Cardiac septum (tissue), 1 donor: ENCODE measurements at regions not wholly inside any gene's neighbourhood (a gene's known extent, or its start where the extent isn't known, plus 50 kb on each side); places are given as distances from the start of the nearest gene placed in this dataset.
"Not testable (repeated sequence)": the region's sequence is repeated elsewhere in the genome, so short reads cannot be mapped to it uniquely, and the experiment has no call there.

Experiments
- DNase-seq: peaks from one replicate; pipeline ENCODE4 v3.0.0-alpha.2; 2020; ENCODE audit warnings: low spot score
- intact Hi-C: fragments of 100-400 bp; cut with DNase I; formaldehyde crosslinking; loops from one replicate; pipeline ENCODE4 v1.14.0; 2022
- donor health status: DM: no; HTN: no; CAD: no.

DNA sequence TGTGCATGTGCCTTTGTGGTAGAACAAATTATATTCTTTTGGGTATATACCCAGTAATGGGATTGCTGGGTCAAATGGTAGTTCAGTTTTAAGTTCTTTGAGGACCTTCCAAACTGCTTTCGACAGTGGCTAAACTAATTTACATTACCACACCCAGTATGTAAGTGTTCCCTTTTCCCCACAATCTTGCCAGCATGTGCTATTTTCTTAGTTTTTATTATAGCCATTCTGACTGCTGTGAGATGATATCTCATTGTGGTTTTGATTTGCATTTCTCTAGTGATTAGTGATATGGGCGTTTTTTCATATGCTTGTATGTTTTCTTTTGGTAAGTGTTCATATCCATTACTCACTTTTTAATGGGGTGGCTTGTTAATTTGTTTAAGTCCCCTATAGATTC lies 251.6 kb upstream of the DEFB112 start:
- intact Hi-C loops, result no loop called here

DNA sequence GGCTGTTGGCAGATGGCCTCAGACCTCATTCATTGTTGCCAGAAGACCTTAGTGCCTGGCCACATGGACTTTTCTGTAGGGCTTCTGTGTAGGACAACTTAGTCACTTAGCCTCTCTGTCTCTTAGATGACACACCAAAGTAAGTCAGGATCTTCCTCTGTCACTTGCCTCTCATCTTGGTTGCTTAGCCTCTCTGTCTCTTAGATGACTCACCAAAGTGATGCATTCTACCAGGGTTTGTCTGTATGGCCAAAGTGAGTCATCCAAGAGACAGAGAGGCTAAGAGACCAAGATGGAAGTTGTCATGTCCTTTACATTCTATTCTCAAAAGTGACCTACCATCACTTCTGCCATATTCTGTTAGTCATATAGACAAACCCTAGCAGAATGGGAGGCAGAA lies 255.9 kb upstream of the DEFB112 start:
- DNase-seq, result no peak
- intact Hi-C loops, result no loop called here

More for the DNA sequence above, 251.6 kb upstream of the DEFB112 start:
- no peak for DNase-seq

DNA sequence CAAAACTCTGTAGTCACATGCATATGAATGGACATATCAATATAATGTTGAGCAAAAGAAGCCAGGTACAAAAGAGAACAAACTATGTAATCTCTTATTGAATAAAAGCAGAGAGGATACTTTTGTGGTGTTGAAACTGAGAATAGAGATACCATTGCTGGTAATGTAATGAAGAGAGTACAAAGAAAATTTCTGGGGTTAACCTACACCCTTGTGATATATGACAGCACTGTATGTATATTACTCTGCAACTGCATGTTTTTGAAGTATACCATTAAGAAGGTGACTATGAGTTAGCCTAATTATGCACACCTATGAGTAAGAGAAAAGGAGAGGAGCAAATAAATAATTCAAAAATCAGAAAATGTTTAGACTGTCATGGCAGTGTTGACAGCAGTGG lies 268.8 kb upstream of the DEFB112 start:
- intact Hi-C loops, result no loop called here
- DNase-seq, result no peak

DNA sequence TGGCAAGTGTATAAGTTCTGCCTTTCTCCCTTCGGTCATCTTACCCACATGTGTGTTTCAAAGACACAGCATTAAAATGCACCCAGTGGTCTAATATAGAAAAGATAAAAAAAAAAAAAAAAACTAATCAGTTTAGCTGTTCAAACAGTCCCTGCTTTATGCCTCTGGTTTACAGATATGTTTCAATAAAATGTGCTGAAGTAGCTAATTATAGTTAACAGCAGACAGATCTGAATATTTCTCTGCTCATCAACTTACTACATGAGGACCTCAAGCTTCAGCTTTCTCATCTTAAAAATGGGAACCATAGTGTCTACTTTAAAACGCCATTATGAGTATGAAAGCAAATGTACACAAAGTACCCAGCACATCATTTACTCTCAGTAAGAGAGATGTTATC lies 280.6 kb upstream of the DEFB112 start:
- intact Hi-C loops, result no loop called here
- DNase-seq, result no peak

DNA sequence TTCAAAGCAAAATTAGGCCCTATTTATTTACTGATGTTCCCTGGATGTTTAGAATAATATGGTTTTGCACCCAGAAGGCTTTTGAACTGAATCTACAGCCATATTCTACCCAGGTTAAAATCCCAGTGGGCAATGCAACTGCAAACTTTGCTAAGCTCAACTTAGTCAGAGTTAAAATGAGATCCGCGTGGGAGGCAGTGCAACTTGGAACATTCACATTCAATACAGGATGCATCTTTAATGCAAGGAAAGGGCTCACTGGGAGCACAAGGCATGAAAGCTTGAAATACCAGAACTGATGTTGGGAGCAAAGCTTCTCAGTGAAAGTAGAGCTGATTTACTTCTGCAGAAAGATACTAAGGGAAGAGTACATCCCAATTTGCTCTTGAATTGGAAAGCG lies 281.2 kb upstream of the DEFB112 start:
- intact Hi-C loops, result no loop called here
- no peak for DNase-seq

DNA sequence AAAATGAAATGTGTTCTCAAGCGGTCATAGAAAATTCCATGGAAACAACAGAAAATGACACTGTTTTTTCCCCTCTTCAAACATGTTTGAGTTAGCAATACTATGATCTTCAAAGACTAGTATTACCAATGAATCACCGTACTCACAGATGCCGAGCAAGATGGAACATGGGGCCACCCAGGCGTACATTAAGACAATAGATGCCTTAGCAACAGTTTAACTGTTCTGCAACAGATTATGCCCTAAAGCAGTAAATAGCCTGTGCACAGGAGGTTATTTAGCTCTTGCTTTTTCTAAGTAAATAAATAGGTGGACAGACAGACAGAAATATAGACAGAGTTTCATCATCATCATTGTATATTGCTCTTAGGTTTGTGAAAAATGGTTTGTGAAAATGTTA lies 284.0 kb upstream of the DEFB112 start:
- no peak for DNase-seq
- intact Hi-C loops, result no loop called here

DNA sequence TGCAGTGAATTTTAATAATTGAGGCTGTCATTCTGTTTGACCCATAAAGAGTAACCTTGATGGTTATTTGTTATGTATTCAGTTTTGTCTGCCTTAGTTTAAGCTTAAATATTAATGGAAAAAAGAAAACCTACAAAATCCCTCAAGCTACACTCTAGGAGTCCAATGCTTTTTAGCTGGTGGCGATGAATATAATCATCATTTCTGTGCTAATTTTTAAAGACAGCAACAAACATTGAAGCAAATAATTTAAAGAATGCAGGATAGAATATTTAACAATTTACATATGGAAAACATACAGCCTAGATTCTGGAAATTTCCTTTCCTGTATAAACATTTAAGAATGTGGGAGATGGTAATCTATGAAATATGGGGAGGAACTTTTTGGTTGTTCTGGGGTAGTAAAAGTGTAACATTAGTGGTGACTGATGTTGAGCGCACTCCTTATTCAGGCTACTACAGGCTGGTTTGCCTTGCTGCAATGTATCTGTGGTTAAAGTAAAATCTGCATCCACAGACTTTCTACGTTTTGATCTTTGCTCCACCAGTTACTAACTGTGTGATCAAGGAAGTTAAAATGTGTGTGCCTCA lies 287.9 kb upstream of the DEFB112 start:
- DNase-seq, result no peak

DNA sequence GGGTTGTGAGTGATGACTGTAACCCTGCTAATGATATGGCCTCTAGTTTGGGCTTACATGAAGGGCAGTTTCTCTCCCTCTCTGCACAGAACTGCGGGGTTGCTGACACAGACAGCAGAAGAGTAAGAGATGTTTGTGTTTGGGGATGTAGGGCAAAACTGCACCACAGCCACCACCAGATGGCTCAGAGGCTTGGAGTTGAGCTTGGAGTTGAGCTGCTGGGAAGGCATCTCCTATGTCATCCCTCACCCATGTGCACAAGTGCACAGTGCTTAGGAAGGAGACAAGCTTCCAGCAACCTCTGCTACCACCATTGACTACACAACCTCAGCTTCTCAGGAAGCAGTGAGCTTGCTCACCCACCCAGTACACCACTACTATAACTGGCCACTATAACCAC lies 303.9 kb upstream of the DEFB112 start:
- no peak for DNase-seq
- intact Hi-C loops, result no loop called here

More for the DNA sequence above, 287.9 kb upstream of the DEFB112 start:
- intact Hi-C loops, result no loop called here

DNA sequence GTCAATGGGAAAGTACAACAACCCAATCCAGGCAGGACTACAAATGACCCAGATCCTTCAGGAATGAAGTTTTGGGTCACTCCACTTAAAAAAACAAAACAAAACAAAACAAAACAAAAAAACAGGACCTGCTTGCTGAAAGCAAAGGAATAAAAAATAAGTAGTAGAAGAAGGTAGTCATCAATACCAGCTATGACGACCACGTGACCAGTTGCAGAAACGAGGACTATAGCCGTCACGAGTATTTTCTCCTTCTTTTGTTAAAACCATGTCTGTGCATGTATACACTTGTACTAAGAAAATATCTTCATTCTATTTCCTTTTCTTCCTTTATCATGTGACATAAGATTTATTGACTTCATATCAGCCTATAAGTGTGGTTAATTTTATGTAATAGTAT lies 308.4 kb upstream of the DEFB112 start:
- DNase-seq, result no peak
- intact Hi-C loops, result no loop called here

DNA sequence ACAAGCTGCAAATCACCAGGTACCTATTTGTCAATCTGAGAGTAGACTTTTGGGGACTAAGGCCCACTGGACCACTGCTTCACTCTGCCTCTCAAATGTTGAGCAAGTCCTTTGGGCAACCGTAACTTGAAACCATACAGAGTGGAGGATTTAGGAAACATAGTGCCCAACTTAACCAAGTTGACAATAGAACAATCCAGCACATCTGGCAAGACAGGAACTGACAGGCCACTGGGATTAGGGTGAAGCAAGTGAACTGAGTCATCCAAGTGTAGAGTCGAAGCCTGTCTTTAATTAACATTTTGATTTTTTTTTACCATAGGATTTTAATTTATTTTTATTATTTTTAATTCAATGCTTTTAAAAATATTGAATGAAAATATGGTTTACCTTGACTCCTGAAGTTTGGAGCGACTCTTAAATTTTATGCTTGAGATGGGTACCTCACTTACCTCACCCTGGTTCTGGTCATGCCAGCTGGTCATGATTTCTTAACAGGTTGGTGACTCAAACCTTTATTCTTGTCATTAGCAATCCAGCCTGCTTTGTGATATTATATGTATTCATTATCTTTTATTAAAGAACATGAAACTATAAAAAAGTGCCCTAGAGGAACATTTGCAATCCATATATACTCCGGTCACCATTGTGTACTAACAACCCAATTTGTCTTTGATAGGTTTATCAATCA lies 312.1 kb upstream of the DEFB112 start:
- intact Hi-C loops, result no loop called here
- DNase-seq, result no peak

DNA sequence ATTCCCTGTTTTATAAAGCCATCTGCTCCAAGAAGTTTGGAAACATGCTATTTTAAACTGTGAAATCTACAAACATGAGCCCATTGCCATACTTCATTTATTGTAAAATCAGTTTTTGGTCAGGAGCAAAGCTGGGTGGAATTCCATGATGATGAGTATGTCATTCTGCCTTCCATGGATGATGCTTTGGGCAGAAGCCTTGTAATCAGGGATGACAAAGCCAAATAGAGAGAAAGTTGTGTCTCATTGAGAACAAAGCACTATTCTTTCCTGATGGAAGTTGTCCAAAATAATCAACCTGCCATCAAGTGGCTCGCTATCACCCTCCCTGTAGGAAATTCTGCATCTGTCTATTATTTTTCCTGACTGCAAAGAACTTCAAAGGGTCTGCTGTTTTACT lies 313.0 kb upstream of the DEFB112 start:
- DNase-seq, result no peak
- intact Hi-C loops, result no loop called here

DNA sequence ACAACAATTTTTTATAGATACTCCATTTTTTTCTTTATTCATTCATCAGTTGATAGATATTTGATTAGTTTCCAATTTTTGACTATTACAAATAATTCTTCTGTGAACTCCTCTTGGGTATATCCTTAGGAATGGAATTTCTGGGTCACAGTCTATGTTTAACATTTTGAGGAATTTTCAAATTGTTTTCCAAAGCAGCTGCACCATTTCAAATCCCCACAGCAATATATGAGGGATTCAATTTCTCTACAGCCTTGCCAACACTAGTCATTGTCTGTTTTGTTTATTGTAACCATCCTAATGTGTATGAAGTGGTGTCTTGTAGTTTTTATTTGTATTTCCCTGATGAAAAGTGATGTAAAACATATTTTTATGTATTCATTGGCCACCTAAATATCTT lies 320.3 kb upstream of the DEFB112 start:
- intact Hi-C loops, result no loop called here
- DNase-seq, result no peak

DNA sequence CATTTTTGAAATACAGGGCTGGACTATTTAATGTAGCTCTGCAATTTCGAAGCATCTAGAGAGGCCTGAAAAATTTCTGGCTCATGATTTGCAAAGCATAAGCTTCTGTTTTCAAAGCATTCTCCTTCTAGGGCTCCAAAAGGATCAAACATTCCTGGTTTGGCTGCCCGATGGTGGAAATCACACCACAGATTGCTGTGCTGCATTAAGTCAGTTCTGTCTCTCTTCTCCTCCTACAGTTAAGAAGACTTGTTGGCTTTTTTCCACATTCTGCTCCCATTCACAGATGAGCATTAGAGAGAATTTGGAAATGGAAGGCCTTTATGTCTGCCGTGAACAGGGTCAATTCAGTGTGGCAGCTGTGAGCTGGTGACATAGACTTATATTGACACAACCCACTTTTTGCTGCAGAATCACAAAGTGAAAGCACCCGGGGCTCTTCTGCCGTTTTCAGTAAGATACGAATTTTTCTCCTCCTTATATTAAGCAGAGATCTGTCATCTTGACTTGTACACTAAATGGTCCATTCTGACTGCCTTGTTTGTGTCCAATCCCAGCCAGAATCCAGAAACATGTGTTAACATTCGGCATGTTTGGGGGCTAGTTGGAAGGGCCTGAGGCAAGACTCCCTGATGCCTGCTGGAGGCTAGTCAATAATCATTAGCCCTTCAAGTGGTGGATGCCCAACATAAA lies 330.8 kb upstream of the DEFB112 start:
- DNase-seq, result no peak
- intact Hi-C loops, result no loop called here

DNA sequence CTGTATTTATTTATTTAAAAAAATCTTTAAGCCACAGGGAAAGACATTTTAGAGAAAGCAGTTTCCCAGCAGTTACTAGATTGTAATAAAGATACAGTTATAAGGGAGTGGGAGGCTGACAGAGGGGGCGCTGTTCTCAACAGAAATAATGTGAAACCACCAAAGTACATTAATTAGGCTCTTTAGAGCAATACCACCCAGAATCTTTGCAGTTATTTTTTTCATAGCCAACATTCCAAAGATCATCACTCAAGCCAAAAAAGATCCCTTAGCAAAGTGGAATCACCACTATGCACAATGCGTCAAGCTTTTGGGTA lies 331.3 kb upstream of the DEFB112 start:
- no peak for DNase-seq
- intact Hi-C loops, result no loop called here

DNA sequence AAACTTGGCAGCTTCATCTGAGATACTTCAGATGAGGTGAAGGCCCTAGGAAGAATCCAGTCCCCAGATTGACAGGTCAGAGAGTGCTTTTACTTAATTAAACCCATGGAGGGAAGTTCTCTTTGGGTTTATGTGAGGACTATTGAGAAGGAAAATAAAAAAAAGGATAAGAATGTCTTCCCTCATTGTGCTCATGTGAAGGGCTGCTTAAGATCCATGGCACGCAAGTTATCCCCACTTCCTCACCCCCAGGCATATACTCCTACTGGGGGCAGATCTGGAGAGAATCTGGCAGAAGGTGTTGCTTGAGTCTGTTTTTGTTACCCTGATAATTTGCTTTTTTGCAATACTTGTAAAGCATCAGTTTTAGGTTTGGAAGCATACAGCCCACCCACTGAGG lies 322.9 kb upstream of the TFAP2D start:
- DNase-seq, result no peak
- intact Hi-C loops, result no loop called here

DNA sequence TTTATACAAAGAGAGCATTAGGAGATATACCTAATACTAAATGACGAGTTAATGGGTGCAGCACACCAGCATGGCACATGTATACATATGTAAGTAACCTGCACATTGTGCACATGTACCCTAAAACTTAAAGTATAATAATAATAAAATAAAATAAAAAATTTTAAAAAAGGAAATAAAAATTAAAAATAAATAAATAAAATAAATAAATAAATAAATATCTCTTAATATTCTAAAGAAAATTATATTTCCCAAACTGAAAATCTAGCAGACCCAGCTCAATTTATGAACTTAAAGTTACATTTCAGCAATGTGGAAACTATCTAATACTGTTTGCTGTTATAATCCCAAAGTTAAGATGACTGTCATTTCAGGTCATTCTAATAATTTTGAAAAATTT lies 319.2 kb upstream of the TFAP2D start:
- DNase-seq, intact Hi-C loops: not testable (repeated sequence)

DNA sequence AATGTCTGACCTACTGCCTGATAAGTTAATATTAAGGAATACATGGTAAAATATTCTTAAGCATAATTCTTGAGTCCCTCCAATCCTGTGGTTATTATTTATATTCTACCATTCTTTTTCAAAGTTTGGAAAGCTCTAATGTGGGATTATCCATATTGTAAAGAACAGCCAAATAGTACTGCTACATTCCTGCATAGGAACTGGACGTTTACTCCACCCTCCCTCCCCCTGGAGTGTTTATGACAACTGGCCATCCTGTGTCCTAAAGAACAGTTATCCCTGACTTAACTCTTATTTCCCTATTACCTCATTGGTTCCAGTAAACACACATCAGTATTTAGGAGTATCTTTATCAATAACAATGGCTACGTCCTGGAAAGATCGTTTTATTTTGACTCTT lies 308.7 kb upstream of the TFAP2D start:
- intact Hi-C loops, result no loop called here
- DNase-seq, result no peak

DNA sequence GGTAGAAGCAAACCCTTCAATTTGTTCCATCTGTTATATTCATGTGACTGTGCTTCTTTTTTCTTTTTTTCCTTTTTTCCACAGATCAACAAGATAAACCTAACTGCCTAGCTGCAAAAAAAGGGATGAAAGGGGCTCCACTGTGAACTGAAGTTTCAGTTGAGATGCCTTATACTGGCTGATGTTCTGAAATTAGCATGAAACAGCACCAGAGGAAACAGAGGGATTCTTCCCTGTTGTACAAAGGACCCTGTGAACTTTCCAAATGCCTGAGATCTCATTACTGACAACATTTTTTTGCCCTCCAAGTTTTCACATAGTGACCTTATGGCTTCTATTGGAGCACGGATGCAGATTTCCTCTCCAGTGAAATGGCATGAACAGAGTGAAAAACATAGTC lies 302.7 kb upstream of the TFAP2D start:
- no peak for DNase-seq
- intact Hi-C loops, result no loop called here

DNA sequence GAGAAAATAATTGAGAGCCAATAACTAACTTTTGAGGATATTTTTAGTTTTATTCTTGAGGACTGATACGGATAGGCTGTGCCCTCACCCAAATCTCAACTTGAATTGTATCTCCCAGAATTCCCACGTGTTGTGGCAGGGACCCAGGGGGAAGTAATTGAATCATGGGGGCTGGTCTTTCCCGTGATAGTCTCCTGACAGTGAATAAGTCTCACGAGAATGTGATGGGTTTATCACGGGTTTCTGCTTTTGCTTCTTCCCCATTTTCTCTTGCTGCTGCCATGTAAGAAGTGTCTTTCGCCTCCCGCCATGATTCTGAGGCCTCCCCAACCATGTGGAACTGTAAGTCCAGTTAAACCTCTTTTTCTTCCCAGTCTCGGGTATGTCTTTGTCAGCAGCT lies 292.3 kb upstream of the TFAP2D start:
- intact Hi-C loops, DNase-seq: not testable (repeated sequence)

DNA sequence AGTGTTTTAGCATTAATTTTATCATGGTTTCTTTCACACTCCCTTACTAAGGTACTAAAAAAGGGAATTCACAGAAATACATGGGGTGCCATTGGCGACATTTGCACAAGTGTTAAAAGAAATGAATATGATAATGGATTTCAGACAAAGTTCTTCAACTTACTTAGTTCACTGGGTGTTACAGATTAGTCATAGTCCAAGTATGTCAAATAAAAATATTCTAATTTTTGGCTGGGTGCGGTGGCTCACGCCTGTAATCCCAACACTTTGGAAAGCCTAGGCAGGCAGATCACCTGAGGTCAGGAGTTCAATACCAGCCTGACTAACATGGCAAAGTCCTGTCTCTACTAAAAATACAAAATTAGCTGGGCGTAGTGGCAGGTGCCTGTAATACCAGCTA lies 286.1 kb upstream of the TFAP2D start:
- DNase-seq, result no peak
- intact Hi-C loops, result no loop called here

DNA sequence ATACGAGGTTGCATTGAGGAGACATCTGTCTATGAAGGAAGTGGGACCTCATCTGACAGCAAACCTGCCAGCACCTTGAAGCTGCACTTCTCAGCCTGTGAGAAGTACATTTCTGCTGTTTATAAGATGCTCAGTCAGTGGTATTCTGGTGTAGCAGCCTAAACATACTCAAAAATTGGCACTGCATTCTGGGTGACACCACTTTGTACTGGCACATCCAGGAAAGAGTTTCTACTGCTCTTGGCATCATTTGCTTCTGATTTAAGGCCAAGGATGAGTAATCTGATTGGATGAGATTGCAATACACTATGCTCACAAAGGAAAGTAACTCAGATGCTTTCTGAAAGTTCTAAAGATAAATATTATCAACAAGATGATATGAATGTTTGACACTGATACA lies 275.4 kb upstream of the TFAP2D start:
- DNase-seq, result no peak
- intact Hi-C loops, result no loop called here
